ENCODE measurements at regions not wholly inside any gene's neighbourhood (a gene's known extent, or its start where the extent isn't known, plus 50 kb on each side); places are given as distances from the start of the nearest gene placed in this dataset.

DNA sequence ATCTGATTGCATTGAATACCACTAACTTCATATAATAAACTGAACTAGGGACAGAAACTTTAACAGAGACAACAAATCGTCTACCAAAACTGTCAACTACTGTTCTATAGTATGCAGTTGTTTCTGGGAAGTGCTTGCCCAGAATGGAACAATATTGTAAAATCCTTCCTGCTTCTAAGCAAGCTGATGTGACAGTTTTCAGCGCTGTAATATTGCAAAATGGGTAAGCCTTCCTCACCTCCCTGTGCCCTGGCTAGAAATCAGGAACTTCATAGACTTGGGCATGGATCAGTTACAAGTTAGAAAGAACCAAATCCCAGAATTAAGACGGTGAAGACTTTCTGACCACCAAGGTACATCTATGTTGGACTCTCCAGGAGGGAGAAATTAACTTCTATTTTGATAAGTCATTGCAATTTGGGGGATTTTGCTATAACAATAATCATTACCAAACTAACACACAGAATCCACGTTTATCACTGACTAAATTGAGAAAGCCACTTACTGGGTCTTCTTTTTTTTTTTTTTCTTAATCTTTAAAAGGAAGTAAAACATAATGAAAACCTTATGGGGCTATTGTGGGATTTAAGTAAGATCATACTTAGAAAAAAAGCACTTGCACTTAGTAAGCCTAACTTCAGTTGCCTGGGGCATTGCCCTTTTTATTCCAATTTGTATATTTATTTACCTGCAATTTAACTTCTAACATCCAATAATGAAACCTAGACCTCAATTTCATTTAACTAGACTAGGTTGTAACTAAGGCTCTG, 261.5 kb downstream of the TRIB2 start:
- DNase-seq: no peak

DNA sequence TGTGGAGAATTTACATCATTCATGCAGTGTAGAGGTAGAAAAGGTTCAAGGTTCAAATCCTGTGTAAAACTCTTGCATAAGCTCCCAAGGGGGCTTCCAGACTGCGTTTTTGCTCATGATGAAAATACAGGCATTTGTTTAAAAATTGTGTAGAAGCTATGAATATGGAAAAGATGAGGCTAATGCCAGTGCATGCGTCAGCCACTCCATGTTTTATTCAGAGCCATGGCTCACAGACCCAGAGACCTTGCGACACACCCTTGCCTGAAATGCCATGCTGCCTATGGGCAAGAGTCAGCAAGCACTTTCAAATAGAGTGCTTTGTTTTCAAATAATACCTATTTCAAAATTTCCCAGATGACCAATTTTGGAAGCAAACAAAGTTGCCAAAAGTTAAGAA, 262.3 kb downstream of the TRIB2 start:
- no peak for DNase-seq

DNA sequence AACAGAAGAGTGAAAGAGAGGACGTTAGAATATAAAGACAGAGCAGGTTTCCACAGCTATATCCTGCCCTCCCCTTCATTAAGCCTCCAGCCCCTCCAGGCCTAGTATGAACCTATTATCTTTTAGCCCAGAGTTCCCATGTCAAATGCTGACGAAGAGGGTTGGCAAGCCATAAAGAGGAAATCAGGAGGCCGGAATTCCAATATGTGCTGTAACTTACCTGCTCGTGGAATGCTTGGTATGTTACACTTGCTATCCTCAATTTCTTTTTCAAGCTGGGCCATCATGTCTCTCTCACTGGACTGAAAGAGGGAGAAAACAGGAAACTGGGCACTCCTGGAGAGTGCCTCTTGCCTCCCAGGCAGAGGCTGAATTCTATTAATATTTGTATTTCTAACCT, 264.1 kb downstream of the TRIB2 start:
- DNase-seq: peak; percentile 83

DNA sequence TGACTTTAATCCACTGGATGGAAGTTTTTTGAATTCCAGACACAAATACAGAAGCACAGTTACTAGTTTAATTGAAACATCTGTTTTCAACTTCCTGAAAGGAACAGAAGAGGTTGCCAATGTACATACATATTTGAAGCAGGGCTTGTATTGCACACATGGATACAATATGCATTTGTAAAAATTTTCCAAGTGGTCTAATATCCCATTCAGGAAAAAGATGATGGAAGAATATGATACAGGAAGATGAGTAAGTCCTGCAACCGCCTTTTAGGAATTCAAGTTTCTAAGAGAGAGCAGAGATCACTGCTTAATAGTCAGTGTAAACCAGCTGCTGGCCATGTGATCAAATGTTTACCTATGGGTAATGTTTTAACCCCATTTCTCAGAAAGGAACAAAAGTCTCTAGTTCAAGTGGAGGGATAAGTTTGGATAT, 265.4 kb downstream of the TRIB2 start:
- no peak for DNase-seq

DNA sequence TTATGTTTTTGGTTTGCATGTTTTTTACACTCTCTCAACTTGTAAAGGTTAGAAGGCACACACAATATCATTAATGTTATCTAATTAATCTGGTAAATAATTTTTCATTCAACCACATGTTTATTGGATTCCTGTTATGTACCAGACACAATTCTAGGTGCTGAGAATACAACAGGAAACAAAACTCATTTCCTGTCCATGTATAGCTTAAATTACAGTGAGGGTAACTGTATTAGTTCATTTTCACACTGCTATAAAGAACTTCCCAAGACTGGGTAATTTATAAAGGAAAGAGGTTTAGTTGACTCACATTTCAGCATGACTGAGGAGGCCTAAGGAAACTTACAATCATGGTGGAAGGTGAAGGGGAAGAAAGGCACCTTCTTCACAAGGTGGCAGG, 270.5 kb downstream of the TRIB2 start:
- DNase-seq: no peak

DNA sequence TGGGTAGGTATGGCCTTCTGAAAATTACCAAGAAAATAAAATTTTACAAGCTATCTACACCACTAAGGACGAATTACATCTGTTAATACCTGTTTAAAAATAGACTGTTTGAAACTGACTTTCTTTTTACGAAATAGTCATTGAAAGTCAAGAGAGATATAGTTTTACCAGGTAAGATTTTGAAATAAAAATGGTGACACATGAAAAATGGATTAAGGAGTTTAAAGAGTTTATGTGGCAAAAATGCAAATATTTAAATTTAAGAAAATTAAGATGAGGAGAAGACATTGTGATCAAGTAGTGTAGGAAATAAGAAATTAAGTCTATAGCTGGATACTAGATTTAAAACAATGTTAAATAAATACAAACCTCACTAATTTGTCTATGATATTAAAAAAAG, 271.5 kb downstream of the TRIB2 start:
- DNase-seq: no peak

DNA sequence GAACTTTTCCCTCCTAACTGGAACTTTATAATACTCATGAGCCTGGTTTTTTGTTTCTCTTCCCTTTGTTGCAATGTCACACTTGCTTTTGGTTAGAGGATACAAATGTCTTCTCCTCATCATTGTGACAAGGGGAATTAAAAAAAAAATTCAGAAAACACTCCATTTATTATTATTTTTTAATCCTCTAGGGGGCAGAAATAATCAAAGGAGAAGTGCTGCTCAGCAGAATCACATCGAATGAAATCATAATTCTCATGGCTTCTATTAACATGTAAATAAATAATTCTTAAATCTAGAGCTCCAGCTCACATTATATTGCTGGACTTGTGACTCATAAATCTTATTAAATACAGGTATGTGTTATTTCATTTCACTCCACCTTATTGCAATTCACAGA, 273.8 kb downstream of the TRIB2 start:
- no peak for DNase-seq

DNA sequence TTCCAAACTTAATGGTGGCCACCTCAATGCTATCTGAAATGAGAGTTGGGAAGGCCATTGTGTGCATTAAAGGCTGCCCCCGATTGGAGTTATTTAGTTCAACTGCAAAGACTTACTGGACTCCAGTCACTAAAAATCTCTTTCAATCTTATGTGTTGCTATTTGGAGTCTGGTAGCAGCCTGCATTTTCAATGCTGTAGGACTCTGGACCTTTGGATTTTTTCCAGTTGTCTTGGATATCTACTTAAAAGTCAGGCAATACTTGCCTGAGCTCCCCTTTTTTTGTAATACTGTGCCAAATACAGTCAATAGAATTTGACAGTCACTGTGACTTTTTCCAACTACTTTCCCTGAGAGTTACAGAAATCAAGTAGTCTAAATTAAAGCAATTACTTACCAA, 281.9 kb downstream of the TRIB2 start:
- no peak for DNase-seq

DNA sequence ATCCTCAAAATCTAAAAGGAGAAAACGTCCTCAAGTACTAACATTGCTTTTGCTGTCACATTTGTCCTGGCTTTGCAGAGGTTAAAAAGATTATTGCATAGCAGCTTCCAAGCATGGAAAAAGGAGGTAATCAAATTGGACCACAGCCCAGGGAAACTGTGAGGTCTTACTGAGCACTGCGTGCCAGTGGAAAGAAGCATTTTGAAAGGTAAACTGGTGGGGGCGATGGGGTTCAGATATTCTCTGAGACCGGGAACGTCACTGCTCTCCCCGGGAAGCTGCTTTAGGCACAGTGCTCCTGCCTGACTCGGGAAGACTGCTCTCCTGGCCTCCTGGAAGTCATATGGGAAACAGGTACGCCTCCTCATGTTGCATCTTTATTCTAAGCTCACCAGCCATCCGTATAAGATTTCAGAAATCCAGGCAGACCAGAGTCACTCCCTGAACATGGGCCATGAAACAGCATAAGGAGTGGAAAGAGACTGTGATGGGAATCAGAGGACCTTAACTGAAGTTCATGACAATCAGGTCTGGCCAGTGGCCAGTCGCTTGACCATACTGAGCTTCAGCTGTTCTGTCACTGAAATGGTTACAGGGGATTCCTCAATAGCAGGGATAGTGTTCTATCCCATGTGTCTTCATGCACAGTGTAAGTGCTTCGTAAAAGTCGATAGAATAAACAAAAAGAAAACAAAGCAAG, 284.1 kb downstream of the TRIB2 start:
- DNase-seq: no peak

DNA sequence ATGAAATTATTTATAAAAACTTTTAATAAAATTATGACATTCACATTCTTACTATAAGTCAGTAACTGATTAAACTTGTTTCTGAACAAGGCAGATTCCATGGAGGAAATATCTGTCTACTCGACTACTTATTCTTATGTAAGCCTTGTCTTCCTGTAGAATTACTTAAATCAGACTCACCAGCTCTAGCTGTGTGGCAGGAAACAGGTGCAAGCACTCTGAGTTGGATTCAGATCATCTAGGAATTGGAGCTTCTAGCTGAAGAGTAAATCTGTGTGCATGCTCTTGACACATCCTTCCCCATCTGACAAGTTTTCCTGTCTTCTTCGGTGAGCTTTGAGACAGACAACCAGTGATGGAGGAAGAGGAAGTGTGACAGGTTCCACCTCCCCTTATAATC, 284.7 kb downstream of the TRIB2 start:
- DNase-seq: no peak

DNA sequence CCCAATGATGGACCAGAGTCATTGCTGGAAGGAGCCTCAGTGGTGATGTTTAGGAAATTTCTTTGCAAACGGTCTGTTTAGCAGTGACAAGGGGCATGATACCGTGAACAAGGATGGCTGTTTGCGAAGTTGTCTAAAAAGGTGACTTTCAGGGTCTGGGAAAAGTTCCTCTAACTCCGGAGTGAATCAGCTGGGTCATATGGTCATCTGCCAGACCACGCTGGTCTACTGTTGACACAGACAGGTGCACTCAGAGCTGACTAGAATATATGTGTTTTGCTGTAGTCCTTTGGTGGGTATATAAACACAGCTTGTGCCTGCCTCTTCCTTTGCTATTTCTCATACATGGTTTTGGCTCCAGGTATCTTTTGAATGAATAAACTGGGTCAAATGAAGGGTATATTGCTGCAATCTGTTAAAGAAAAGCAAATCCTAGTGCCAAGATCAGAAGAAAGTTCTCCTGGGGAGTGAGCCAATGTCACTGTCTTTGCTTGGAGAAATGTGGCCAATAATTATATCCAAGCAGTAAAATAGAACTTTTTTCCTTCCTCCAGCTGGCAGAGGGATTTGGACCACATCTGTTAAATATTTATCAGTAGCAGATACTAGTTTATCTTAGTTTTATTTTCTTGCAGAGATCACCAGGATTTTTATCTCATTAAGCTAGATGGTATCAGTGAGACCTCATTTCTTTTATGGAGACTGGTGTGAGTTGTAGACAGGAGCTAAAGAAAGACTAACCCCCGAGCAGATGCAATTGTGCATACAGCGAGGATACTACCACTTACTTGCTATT, 286.0 kb downstream of the TRIB2 start:
- no peak for DNase-seq

DNA sequence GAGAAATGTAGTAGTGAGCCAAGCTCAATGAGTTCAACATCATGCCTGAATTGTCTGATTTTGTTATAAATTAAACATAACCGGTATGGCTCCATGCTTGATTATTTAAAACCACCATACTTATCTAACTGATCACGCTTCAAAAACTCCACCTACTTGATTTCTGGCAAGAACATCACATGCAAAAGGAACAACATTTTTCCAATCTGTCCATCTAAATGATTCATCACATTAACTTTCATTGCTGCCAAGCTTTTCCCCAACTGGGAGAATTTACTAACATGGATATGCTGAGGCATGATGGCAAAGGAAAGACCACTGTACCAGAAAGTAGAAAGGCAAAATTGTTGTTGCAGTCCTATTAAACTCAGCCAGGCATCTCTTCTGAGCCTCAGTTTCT, 286.8 kb downstream of the TRIB2 start:
- no peak for DNase-seq

DNA sequence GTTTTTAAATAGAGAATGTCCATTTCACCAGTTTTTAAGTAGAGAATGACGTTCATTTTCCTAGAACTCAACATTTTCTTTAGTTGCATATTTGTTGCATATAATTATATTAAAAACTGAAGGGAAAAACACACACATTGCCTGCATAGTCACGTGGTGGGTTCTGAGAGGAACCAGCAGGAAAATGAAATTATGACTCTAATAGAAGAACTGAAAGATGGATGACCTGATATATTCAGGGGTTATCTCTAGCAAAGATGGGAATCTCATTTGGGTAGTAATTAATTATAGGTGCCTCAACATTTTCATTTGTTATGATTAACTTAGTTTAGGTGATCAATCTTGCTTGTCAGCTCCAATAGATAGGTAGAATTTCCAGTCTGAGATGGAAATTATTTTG, 288.3 kb downstream of the TRIB2 start:
- no peak for DNase-seq

DNA sequence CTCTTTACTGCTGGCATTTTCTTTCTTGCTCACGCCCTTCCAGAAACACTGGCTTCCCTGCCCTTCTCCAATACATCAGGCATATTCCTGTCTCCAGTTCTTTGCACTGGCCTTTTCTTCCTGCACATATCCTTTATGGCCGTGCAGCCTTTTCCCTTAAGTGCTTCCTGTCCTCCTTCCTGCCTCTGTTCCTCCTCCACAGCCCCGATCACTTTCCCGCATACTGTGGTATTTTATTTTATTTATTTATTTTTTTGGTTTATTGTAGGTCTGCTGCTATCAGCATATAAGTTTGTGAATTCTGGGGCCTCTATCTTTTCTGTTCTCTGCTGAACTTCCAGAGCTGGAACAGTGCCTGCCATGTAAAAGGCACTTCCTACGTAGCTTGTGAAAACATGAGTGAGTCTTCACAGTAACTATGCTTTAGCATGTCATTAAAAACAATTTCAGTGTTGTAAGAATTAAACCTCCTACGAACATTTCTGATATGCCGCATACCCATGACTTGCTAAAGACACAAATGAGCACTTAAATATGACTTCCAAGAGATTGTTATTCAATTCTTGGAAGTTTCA, 289.1 kb downstream of the TRIB2 start:
- no peak for DNase-seq

DNA sequence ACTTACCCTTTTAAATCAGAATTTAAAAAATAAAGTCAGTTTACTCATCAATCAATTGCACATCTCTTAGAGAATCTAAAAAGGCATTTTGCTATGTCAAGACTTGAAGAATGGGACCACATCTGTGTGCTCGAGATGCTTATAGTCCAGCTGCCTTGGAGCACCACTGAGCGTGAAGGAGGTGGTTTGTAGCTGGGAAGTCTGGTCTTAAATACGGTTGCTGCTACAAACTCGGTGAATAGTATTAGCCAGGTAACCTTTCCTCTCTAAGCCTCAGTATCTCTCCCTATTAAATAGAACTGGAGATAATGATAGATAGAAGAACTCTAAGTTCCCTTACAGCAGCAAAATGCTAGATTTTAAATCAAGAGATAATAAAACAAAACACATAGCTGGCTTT, 289.7 kb downstream of the TRIB2 start:
- no peak for DNase-seq

DNA sequence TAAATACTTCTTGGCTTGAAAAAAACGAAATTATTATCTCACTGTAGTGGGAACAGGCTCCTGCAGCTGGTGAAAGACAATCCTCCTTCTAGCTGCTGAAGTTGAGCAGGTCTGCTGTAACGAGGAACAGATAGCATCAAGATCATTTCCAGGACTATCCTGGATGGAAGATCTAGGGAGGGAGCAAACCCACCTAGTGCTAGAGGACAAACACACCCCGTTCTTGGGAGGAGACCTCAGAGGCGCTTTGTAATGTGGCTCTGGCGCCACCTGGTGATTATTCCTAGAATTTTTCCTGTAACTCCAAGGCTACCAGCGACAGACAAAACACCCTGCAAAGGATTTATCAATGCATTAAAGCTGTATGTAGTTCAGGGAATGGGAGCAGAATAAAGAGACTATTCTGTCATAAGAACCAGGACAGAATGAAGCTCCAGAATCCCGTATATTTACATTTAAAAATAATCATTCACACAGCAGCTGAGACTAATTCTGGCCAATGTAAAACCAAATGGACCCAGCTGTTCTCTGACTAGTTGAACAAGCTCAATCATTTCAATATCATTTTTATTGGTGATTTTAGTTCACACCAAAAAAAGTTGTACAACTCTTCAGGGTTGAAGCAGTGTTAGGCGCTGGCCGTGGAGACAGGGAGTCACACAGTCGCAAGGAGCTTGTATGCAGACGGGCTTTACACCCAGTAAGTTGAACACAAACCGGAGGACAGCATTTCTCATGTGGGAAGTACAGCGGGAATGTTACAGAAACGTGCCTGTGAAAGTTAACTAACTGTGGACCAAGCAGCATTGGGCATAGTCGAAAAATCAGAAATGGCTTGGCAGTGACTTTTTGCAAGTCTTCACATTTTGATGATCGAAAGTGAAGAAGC, 290.3 kb downstream of the TRIB2 start:
- DNase-seq: peak; percentile 93

DNA sequence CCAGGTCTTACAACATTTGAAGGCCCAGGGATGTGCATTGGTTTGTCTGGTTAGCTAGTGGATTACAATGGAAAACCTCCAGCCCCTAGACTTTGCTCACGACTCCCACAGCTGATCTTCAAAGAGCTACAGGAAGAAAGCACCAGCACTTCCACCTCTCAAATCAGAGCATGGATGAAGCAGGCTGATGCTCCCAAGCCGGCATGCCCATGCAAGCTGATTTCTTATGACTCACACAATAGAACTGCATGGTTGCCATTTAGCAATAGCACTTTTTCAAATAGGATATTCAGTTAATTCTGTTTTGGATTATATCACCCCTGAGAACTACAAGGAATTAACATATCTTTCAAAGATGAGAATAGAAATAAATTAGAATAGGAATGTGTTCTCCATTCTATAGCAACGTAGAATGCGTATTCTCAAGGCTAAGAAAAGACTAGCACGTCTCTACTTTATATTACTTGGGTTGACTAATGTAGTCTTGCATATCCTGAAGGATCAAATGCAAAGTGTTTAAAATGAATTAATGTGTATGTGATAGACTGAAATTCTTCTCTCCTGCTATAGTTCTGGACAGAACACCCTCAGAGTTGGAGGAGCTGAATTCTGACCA, 292.4 kb downstream of the TRIB2 start:
- no peak for DNase-seq

DNA sequence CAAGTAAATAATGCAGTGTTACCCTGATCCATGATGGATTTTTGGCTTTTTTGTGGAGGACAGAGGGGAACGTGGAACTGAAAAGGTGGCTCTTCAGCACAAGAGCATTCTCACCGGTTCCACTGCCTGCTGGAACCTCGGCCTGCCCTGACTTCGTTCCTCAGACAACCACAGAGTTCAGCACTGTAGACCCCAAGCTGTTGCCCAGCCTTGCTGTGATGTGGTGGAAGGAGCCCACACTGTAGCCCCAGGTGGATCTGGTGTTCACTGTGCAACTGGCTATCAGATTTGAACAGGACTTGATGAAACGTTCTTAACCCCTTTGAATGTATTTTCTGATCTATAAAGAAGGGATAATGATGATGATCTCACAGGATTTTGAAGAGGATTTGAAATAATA, 293.5 kb downstream of the TRIB2 start:
- DNase-seq: no peak

DNA sequence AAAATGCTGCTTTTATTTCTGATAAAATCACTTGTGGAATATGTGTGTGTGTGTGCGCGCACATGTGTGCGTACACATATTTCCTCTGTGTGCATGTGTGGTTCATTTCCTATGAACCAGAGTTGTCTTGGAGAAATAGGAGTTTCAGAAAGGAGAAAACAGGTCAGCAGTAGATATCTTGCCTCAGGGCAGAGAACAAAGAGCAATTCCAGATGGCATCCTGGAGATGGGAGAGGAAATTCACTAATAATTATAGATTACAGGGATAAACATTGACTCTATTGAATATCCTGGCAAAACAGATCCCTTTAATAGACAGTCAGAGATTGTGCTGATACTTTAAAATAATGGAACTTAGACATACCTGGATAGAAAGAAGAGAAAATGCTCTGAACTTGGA, 298.0 kb downstream of the TRIB2 start:
- DNase-seq: no peak

DNA sequence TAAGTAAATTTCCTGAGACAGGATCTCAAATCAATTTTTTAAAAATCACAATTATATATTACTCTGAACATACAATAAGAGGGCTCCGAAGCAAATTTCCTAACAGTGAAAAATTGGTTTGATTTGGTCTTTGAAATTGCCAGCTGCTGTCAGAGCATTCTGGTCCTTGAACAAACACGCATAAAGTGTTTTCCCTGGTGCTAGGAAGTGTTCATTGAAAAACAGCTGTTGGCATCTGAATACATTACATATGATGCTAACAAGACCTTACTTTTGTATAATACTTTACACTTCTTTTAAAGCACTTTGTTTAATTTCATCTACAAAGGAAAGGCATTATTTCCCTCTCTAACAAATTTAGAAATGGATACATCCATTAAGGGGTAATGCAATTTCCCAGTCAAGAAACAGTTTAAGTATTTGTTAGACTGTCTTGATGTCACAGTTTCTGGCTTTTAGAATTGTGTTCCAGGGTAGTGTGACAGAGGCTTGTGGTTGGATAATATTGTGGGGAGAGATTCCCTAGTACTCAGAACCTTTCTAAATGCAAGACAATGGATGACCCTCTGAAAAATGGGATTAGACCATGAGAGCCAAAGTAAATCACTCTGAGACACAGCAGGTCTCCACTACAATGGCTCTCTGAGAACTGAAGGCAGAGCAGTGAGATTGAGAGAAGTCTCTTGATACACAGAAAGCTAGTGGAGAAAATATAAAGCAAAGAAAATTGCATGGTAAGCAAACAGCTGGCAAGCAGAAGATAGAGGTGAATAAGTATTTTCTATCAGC, 299.0 kb downstream of the TRIB2 start:
- no peak for DNase-seq

DNA sequence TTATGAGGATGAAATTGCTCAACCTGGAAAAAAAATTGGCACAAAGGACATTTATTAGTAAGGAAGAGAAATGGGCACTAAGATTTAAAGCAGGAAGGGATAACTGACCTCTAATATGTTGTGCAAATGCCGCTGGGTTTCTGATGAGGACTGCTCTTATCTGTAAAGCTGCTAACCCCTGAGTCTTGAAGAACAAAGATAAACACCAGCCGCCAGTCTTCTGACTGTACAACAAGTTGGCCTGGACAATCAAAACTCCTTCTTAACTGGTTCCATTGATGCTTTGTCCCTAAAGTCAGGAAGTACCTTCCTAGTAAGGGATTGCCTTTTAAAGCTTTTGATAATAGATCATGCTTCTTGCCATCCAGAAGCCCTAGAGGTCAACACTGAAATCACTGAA, 301.8 kb downstream of the TRIB2 start:
- DNase-seq: no peak

Measured in islet precursor cell (in vitro differentiated cells).